Lower lobe of right lung (tissue), 2 donors: ENCODE measurements at regions not wholly inside any gene's neighbourhood (a gene's known extent, or its start where the extent isn't known, plus 50 kb on each side); places are given as distances from the start of the nearest gene placed in this dataset.

ENCODE experiments used
- ATAC-seq, 2 donors: fragments of 200-7000 bp; cut with Tn5 transposase; one replicate each; pipeline ENCODE4 v1.9.1; 2020 to 2022; ENCODE audit warnings: mild to moderate bottlenecking in 2 of 2, moderate library complexity in 2 of 2
- DNase-seq: peaks from one replicate; pipeline ENCODE4 v3.0.0-alpha.2; 2020
- H3K27ac ChIP-seq: fragments of 200-600 bp; one replicate; pipeline ENCODE4 v1.8.0; 2022
- H3K27me3 ChIP-seq: fragments of 200-600 bp; one replicate; pipeline ENCODE4 v1.8.0; 2022; ENCODE audit warnings: low read depth
- H3K36me3 ChIP-seq: fragments of 200-600 bp; one replicate; pipeline ENCODE4 v1.8.0; 2022; ENCODE audit warnings: mild to moderate bottlenecking
- H3K4me1 ChIP-seq: fragments of 200-600 bp; one replicate; pipeline ENCODE4 v1.8.0; 2022
- H3K4me3 ChIP-seq: fragments of 200-600 bp; one replicate; pipeline ENCODE4 v1.8.0; 2022; ENCODE audit warnings: mild to moderate bottlenecking
- H3K9me3 ChIP-seq: fragments of 200-600 bp; one replicate; pipeline ENCODE4 v1.8.0; 2022
- intact Hi-C: fragments of 100-400 bp; cut with DNase I; formaldehyde crosslinking; loops from one replicate; pipeline ENCODE4 v1.11.0; 2022
- TF ChIP-seq, protein P1 (sequence below): fragments of 200-600 bp; IDR thresholded peaks from one replicate; pipeline ENCODE4 v1.8.0; 2022; ENCODE audit warnings: antibody characterized with exemption, mild to moderate bottlenecking
- donor health status: DM: no; HTN: yes; CAD: no; lungs with severe emphysema.

DNA sequence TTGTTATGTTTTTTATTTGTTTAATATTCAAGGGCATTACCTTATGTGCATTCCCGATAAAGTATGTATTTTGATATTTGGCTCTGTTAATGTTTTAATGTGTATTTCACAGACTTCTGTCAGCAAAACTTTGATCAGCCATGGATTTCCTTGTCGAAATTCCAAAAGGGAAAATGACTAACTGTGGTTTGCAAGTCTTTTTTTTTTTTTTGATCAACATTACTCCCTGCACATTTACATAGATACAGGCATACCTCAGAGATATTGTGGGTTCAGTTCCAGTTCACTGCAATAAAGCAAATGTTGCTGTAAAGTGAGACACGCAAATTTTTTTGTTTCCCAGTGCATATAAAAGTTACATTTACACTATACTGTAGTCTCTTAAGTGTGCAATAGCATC lies 351.9 kb downstream of the CXCL12 start:
- Histone ChIP-seq H3K9me3 (no peaks in the 10 kb centered on the region), H3K36me3 (no peaks in the 10 kb centered on the region), H3K27me3 (no peaks in the 10 kb centered on the region), H3K4me1 (peaks cover 8% of the 10 kb centered on the region), H3K27ac (no peak overlapping the region), H3K4me3 (no peak overlapping the region)
- DNase-seq = no peak
- no peak for ATAC-seq
- intact Hi-C loops = no loop called here
- TF ChIP-seq, protein P1, sequence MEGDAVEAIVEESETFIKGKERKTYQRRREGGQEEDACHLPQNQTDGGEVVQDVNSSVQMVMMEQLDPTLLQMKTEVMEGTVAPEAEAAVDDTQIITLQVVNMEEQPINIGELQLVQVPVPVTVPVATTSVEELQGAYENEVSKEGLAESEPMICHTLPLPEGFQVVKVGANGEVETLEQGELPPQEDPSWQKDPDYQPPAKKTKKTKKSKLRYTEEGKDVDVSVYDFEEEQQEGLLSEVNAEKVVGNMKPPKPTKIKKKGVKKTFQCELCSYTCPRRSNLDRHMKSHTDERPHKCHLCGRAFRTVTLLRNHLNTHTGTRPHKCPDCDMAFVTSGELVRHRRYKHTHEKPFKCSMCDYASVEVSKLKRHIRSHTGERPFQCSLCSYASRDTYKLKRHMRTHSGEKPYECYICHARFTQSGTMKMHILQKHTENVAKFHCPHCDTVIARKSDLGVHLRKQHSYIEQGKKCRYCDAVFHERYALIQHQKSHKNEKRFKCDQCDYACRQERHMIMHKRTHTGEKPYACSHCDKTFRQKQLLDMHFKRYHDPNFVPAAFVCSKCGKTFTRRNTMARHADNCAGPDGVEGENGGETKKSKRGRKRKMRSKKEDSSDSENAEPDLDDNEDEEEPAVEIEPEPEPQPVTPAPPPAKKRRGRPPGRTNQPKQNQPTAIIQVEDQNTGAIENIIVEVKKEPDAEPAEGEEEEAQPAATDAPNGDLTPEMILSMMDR = no peak

DNA sequence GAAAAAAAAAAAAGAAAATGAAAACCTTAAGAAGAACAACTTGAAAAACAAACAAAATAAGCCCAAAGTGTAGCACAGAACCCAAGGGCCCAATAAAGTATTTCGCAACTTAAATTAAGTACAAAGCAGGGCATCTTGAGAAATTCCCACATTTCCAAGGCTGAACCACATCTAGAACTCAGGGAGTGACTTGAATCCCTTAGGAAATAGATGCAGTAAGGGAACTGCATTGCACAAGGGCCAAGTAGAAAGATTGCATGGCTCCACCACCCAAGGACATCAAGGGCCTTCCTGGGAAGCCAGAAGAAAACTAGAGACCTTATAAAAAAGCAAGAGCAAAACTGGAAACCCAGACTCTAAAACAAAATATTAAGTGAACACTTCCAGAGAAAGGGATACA lies 352.7 kb downstream of the CXCL12 start:
- Histone ChIP-seq H3K27ac (no peak overlapping the region), H3K4me3 (no peak overlapping the region), H3K9me3 (no peaks in the 10 kb centered on the region), H3K36me3 (no peaks in the 10 kb centered on the region), H3K27me3 (no peaks in the 10 kb centered on the region), H3K4me1 (peaks cover 8% of the 10 kb centered on the region)
- ATAC-seq (no peak), DNase-seq (no peak)
- intact Hi-C loops = no loop called here
- TF ChIP-seq, protein P1 = no peak

DNA sequence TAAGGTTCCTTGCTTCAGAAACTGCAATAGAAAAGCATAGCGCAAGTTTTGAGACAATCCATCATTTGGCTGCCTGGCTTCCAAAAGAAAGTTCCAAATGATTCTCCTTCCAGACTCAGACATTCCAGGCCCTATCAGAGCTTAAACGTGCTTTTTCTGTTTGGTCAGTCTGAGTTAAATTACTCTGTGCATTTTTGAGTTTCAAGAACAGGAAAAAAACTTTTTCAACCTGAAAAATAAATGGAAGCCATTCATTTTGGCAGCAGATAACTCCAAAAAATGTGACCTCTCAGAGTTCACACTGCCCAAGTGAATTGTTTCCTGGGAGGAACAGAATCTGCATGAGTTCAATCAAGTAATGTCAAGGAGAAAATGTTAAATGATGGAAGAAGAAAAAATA lies 354.2 kb downstream of the CXCL12 start:
- no peak overlapping the region for H3K27ac ChIP-seq
- no peak overlapping the region for H3K4me3 ChIP-seq
- ATAC-seq (no peak), DNase-seq (no peak)
- no peaks in the 10 kb centered on the region for H3K27me3 ChIP-seq
- no peaks in the 10 kb centered on the region for H3K36me3 ChIP-seq
- TF ChIP-seq, protein P1 = no peak
- intact Hi-C loops = no loop called here
- peaks cover 8% of the 10 kb centered on the region for H3K4me1 ChIP-seq
- H3K9me3 ChIP-seq = no peaks in the 10 kb centered on the region

DNA sequence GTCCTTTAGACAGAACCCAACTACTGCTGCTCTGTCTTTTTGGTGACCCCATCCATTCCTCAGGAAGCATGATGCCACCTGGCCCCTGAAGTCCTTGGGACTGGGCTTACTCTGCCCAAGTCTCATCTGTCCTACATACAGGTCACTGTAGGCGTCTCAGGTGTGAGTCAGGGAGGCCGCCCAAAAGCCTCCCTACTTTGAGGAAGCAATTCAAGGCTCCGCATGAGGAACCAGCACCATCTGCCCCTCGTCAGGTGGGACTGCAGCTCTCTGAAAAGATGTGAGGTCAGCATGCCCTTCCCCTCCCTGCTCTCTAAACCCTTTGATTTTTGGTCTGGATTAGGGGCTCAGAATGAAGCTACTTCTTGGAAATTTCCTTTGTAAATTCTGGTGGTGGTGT lies 354.8 kb downstream of the CXCL12 start:
- TF ChIP-seq, protein P1 = no peak
- Histone ChIP-seq H3K4me3 (no peak overlapping the region), H3K27me3 (no peaks in the 10 kb centered on the region), H3K9me3 (no peaks in the 10 kb centered on the region), H3K4me1 (peaks cover 8% of the 10 kb centered on the region), H3K36me3 (no peaks in the 10 kb centered on the region), H3K27ac (no peak overlapping the region)
- intact Hi-C loops = no loop called here
- ATAC-seq = no peak
- DNase-seq = no peak

DNA sequence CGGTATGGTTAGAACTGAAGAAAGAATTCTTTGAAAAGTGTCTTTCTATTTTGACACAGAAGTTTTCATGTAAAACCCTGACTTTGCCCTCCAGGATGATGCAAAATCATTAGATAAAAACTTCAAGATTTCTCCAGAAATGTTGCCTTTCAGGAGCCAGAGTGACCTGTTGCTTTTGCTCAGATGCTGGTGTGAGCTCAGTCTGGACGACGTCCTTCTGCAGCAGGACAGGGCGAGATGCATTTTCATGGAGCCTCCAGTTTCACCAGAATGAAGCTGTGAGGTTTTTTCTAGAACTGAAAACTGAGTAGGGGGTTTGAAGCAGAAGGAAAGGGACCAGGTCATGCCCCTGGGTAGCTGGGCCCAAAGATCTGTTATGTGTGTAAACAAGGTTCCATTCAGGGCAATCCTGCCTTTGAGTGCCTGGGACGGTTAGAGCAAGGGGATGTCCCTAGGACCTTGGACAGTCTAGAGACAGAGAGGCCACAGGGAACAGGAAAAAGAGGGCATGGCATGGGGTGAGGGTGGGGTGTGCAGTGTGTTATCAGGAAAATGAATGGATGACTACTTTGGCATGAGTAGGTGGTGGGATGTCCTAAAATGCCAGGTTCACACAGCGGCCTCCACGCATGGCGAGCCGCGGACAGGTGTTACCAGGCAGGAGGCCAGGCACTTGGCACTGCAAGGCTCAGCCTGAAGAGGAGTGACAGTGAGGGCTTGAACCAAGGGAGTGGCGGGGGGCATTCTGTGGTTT lies 356.3 kb downstream of the CXCL12 start:
- ATAC-seq (no peak), DNase-seq (no peak)
- Histone ChIP-seq H3K27ac (no peak overlapping the region), H3K36me3 (no peaks in the 10 kb centered on the region), H3K9me3 (no peaks in the 10 kb centered on the region), H3K27me3 (no peaks in the 10 kb centered on the region), H3K4me3 (no peak overlapping the region), H3K4me1 (peaks cover 8% of the 10 kb centered on the region)
- intact Hi-C loops = no loop called here
- TF ChIP-seq, protein P1 = no peak
